GM23248 (cell line): ENCODE measurements at regions not wholly inside any gene's neighbourhood (a gene's known extent, or its start where the extent isn't known, plus 50 kb on each side); places are given as distances from the start of the nearest gene placed in this dataset.

ENCODE experiments used
- DNase-seq: peaks from one replicate; pipeline ENCODE4 v3.0.0-alpha.2; 2015
- H2AFZ ChIP-seq: fragments of 200-600 bp; sonication (generic); 2 replicates; pipeline ENCODE4 v1.6.1; 2016; ENCODE audit warnings: antibody characterized with exemption
- H3F3A ChIP-seq: fragments of 200-600 bp; sonication (generic); 2 replicates; pipeline ENCODE4 v1.6.1; 2016; ENCODE audit warnings: mild to moderate bottlenecking, antibody characterized with exemption, mixed run types; ENCODE audit not compliant: insufficient read depth
- H3K27ac ChIP-seq: fragments of 200-600 bp; sonication (generic); 2 replicates; pipeline ENCODE4 v1.5.1; 2016; ENCODE audit warnings: mild to moderate bottlenecking
- H3K27me3 ChIP-seq: fragments of 200-600 bp; sonication (generic); replicated peaks from 2 replicates; pipeline ENCODE4 v1.6.1; 2016; ENCODE audit warnings: mild to moderate bottlenecking; ENCODE audit not compliant: insufficient read depth
- H3K36me3 ChIP-seq: fragments of 200-600 bp; sonication (generic); 2 replicates; pipeline ENCODE4 v1.6.1; 2016; ENCODE audit warnings: low read depth, mild to moderate bottlenecking
- H3K4me1 ChIP-seq: fragments of 200-600 bp; sonication (generic); 2 replicates; pipeline ENCODE4 v1.6.1; 2016; ENCODE audit warnings: mild to moderate bottlenecking; ENCODE audit not compliant: insufficient read depth
- H3K4me2 ChIP-seq: fragments of 200-600 bp; sonication (generic); one replicate; pipeline ENCODE4 v1.6.1; 2016; ENCODE audit warnings: mild to moderate bottlenecking; ENCODE audit not compliant: unreplicated experiment
- H3K4me3 ChIP-seq: fragments of 200-600 bp; sonication (generic); 2 replicates; pipeline ENCODE4 v1.5.1; 2016; ENCODE audit warnings: mild to moderate bottlenecking
- H3K79me2 ChIP-seq: fragments of 200-600 bp; sonication (generic); 2 replicates; pipeline ENCODE4 v1.6.1; 2016; ENCODE audit warnings: mild to moderate bottlenecking; ENCODE audit not compliant: insufficient read depth
- H3K9ac ChIP-seq: fragments of 200-600 bp; sonication (generic); 2 replicates; pipeline ENCODE4 v1.6.1; 2016; ENCODE audit warnings: mild to moderate bottlenecking
- H3K9me2 ChIP-seq: fragments of 200-600 bp; sonication (generic); 2 replicates; pipeline ENCODE4 v1.6.1; 2016; ENCODE audit warnings: mixed run types, mild to moderate bottlenecking, moderate library complexity; ENCODE audit not compliant: insufficient read depth
- H3K9me3 ChIP-seq: fragments of 200-600 bp; sonication (generic); one replicate; pipeline ENCODE4 v1.6.1; 2017; ENCODE audit warnings: low read depth
- H4K20me1 ChIP-seq: fragments of 200-600 bp; sonication (generic); 2 replicates; pipeline ENCODE4 v1.6.0; 2016; ENCODE audit not compliant: insufficient read depth
- EZH2 ChIP-seq: fragments of 200-600 bp; sonication (generic); IDR thresholded peaks from 2 replicates; pipeline ENCODE4 v1.6.1; 2018; ENCODE audit warnings: antibody characterized with exemption, mild to moderate bottlenecking; ENCODE audit not compliant: insufficient read depth, poor library complexity, severe bottlenecking
- EZH2phosphoT487 ChIP-seq: fragments of 200-600 bp; sonication (generic); IDR thresholded peaks from 2 replicates; pipeline ENCODE4 v1.6.1; 2018; ENCODE audit warnings: antibody characterized with exemption, moderate library complexity, mild to moderate bottlenecking, low read depth; ENCODE audit not compliant: insufficient read depth
- WGBS, 2 experiments: methylation state at CpG; one replicate each; pipeline ENCODE4 v1.1.6; 2015 to 2017; ENCODE audit warnings: low lambda C conversion rate in 2 of 2, low coverage in 1 of 2; ENCODE audit errors: missing lambda C conversion rate in 2 of 2; 5-methylcytosine and 5-hydroxymethylcytosine counted together
- in situ Hi-C: fragments of 300-500 bp; cut with MboI; formaldehyde crosslinking; loops from 2 replicates; pipeline ENCODE4 v1.15.0; 2020

DNA sequence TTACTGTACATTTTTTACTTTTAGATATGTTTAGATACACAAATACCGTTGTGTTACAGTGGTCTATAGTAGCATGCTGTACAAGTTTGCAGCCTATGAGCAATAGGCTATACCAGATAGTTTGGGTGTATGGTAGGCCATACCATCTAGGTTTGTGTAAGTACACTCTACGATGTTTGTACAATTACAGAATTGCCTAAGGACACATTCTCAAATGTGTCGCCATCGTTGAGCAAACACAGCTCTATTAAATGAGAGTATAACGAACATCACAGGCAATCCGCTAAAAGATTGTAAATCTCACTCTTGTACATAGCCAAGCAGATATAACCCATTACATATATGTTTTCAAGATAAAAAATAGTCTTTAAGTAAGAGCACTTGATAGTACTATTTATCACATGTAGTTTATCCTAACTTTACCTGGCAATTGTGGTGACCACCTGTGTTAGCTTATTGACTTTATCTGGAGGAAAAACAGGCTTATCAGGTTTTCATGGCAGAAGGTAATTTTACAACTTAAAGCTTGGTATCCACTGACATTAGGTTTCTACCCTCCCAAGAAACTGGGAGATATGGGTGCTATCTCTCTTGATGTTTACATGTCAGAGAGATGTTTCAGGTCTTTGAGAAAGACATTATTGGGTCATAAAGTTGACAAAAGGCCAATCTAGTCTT lies 898.7 kb downstream of the NSUN3 start:
- TF ChIP-seq EZH2phosphoT487 = no peak
- no peak for TF ChIP-seq EZH2
- WGBS, 2 experiments = 27 to 33% methylated on average over 6 of the region's 6 CpGs

DNA sequence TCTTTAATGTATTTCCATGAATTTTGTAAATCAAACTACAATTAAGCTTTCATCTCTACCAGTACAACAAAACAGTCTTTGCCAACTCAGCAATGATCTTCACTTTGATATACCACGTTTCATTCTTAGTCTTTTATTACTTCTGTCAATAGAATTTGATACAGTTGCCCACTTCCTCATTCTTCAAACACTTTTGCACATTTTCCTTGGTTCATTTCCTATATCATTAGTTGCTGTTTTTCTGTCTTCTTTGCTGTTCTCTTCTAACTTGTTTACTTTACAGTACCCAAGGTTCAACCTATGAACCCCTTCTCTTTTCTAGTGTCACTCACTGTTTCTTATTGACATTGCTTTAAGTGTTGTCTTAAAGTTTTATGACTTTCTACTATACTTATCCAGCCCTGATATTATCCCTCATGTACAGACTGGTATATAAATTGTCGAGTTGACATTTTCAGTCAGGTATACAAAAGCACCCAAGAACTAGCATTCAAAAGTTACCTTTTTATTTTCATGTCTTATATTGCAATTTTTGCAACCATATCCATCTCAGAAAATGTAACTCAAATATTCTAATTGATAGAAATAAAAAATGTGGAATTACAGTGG lies 903.1 kb downstream of the NSUN3 start:
- Histone ChIP-seq H3K9ac (no peak overlapping the region), H3K9me3 (no peaks in the 10 kb centered on the region), H4K20me1 (no peaks in the 10 kb centered on the region), H3K27me3 (no peaks in the 10 kb centered on the region), H3K4me3 (no peak overlapping the region), H3K79me2 (no peaks in the 10 kb centered on the region), H3K36me3 (no peaks in the 10 kb centered on the region), H3K9me2 (no peaks in the 10 kb centered on the region), H3F3A (no peaks in the 10 kb centered on the region), H3K4me1 (no peaks in the 10 kb centered on the region), H3K4me2 (no peak overlapping the region), H2AFZ (no peak overlapping the region), H3K27ac (no peak overlapping the region)
- TF ChIP-seq EZH2 = no peak
- no peak for TF ChIP-seq EZH2phosphoT487
- 3 to 10% methylated on average over 2 of the region's 2 CpGs for WGBS, 2 experiments
- in situ Hi-C loops = no loop called here
- no peak for DNase-seq

More for the DNA sequence above, 898.7 kb downstream of the NSUN3 start:
- no peaks in the 10 kb centered on the region for H3K9me3 ChIP-seq
- H4K20me1 ChIP-seq = no peaks in the 10 kb centered on the region
- no peaks in the 10 kb centered on the region for H3K27me3 ChIP-seq
- H3F3A ChIP-seq = no peaks in the 10 kb centered on the region
- no peak overlapping the region for H3K4me2 ChIP-seq
- DNase-seq = no peak
- H3K4me1 ChIP-seq = no peaks in the 10 kb centered on the region
- H3K79me2 ChIP-seq = no peaks in the 10 kb centered on the region
- H3K36me3 ChIP-seq = no peaks in the 10 kb centered on the region
- in situ Hi-C loops = no loop called here
- H2AFZ ChIP-seq = no peak overlapping the region
- no peak overlapping the region for H3K9ac ChIP-seq
- no peak overlapping the region for H3K4me3 ChIP-seq
- H3K9me2 ChIP-seq = no peaks in the 10 kb centered on the region
- no peak overlapping the region for H3K27ac ChIP-seq

DNA sequence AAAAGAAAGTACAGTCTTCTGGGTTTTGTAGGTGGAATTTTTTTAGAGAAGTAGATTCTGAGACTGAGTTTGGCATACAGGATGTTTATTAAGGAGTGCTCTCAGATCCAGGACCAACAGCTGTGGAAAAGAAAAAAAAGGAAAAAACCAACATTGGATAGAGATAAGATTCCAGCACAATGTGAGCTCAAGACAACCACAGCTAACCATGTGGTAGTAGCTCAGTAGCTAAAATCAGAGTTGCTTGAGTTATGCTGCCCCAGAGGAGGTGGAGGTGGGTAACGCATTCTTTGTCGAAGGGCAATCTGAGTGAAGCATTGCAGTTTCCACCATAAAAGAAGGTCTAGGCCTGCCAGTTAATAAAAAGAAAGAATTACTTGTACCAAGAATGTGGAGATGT lies 904.3 kb downstream of the NSUN3 start:
- 43 to 45% methylated on average over 2 of the region's 2 CpGs for WGBS, 2 experiments
- Histone ChIP-seq H3K27ac (no peak overlapping the region), H3K4me3 (no peak overlapping the region), H3K4me2 (no peak overlapping the region), H3F3A (no peaks in the 10 kb centered on the region), H3K9me3 (no peaks in the 10 kb centered on the region), H3K9ac (no peak overlapping the region), H3K9me2 (no peaks in the 10 kb centered on the region), H2AFZ (no peak overlapping the region), H4K20me1 (no peaks in the 10 kb centered on the region), H3K36me3 (no peaks in the 10 kb centered on the region), H3K27me3 (no peaks in the 10 kb centered on the region), H3K79me2 (no peaks in the 10 kb centered on the region), H3K4me1 (no peaks in the 10 kb centered on the region)
- in situ Hi-C loops = no loop called here
- TF ChIP-seq EZH2 (no peak), EZH2phosphoT487 (no peak)
- DNase-seq = no peak

DNA sequence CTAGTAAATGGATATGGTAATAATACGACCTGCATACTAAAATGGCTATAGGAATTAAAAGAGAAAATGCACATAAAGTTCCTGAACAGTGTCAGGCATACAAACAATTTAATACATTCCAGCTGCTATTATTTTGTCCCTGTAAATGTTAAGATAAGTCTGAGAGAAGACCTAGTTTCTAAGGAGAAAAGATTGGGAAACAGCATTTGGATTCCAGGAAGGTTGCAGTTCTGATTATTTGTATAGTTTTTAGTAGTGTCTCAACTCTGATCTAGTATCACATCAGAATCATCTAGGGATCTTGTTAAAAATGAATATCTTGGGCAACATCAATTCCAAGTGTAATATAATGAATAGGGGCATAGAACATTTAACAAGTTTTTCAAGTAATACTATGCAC lies 905.7 kb downstream of the NSUN3 start:
- DNase-seq = no peak
- 10 to 13% methylated on average over 1 of the region's 1 CpG for WGBS, 2 experiments

More for the DNA sequence above, 905.7 kb downstream of the NSUN3 start:
- H3K79me2 ChIP-seq = no peaks in the 10 kb centered on the region
- no peaks in the 10 kb centered on the region for H3K9me2 ChIP-seq
- no peaks in the 10 kb centered on the region for H3F3A ChIP-seq
- H3K4me3 ChIP-seq = no peak overlapping the region
- H4K20me1 ChIP-seq = no peaks in the 10 kb centered on the region
- no peaks in the 10 kb centered on the region for H3K9me3 ChIP-seq
- H3K36me3 ChIP-seq = no peaks in the 10 kb centered on the region
- H2AFZ ChIP-seq = no peak overlapping the region
- no peak overlapping the region for H3K9ac ChIP-seq
- no peaks in the 10 kb centered on the region for H3K4me1 ChIP-seq
- H3K27me3 ChIP-seq = no peaks in the 10 kb centered on the region
- H3K27ac ChIP-seq = no peak overlapping the region
- no peak for TF ChIP-seq EZH2phosphoT487
- no peak for TF ChIP-seq EZH2
- in situ Hi-C loops = no loop called here
- no peak overlapping the region for H3K4me2 ChIP-seq
